ENCODE measurements at regions not wholly inside any gene's neighbourhood (a gene's known extent, or its start where the extent isn't known, plus 50 kb on each side); places are given as distances from the start of the nearest gene placed in this dataset.

DNA sequence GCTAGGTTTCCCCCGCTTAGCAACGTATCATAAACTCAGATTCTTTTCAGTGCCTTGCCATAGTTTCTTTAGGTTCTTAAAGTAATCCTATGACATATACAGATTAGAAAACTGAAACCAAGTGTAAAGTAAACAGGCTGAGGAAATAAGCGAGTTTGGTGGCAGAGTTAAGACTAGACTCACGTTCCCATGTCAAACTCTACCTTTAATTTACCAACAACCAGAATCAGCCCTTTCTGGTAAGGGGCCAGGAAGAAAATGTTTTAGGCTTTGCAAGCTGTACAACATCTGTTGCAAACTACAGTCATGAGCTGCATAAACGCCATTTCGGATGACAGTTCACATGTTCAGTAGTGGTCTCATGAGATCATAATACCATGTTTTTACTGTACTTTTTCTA, 128.0 kb upstream of the PRICKLE2 start:
- DNase-seq (ENCODE audit: low spot score): no peak

DNA sequence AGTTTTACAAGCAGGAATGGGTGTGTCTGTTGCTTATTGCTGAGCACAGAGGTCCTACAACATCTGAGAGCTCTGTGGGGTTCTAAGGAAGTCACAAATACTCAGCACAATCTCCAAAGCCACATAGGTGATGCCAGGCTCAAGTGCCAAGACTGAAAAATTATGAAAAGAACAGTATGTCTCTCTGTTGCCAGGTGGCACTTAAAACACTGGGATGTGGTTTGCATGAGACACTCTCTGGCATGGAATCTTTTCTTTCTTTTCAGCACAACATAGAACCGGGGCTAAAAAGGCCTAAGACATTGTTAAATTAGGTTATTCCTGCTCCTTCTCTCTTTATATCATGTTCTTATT, 127.3 kb upstream of the PRICKLE2 start:
- no peak for DNase-seq (ENCODE audit: low spot score)

DNA sequence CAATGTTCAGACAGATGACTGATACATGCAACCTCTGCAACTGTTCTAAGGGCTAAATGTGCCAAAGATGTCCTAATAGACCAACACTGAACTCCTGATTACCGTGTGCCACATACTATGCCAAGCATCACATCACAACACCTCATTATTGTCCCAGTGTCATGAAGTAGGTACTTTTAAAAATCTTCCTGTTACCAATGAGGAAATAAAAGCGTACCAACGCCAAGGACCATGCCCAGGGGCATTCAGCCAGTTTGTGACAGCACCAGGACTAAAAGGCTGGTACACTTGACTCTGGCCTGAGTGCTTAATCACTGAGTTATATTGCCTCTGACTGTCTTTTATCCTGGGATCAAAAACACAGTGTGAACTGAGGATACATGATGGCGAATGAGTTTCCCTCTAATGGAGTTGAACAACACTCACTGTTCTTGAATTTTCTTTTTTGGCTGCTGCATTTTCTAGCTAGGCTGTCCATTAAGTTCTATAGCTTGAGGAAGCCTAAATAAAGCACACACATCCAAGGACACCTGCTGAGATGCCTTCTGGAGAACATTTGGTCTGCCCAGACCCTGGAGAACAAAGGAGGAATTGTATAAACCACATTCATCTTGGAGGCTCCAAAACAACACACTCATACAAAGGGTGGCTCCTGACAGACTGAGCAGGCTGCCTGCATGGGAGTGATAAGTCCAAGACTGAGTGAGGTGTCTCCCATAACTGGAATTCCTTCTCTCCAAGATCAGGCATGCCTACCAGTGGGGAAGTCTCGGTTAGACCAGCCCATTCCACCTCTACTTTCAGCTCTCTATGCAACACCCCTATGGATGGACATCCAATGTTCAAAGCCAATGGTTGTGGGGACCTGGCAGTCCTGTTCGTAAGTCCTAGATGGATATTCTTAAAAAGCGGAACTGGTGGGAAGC, 126.7 kb upstream of the PRICKLE2 start:
- no peak for DNase-seq (ENCODE audit: low spot score)

DNA sequence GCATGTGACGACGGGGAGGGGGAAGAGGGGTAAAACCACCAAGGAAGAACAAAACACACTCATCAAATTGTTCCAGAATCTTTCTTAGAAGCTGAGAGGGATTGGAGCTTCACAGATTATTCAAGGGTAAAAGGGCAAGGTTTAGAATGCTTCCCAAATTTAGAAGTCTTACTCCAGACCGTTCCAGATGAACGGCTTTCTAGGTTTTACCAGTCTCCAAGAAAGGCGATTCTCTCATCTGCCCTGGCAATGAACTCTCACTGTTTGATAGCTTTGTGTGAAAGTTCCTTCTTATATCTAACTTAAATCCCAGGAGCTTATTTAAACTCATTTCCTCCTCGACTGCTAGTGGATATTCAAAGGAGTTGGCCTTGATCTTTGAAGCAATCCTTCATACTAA, 124.3 kb upstream of the PRICKLE2 start:
- DNase-seq (ENCODE audit: low spot score): no peak

DNA sequence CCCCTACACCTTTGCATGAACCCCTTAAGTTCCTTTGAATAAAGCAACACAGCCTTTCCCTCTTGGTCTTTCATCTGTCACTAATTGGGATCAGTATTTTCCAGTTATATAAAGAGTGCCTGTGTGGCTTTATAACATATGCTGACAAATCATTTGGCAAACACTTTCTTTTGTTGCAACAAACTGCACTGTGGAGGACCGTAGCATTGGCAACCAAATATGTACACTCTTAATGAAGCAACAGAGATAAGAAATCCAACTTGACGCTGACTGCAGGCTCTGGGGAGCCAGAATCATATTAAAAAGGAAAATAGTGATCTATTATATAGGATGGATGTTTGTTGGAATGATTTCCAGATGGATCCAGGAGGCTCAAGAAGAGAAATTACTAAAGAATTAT, 120.1 kb upstream of the PRICKLE2 start:
- no peak for DNase-seq (ENCODE audit: low spot score)

DNA sequence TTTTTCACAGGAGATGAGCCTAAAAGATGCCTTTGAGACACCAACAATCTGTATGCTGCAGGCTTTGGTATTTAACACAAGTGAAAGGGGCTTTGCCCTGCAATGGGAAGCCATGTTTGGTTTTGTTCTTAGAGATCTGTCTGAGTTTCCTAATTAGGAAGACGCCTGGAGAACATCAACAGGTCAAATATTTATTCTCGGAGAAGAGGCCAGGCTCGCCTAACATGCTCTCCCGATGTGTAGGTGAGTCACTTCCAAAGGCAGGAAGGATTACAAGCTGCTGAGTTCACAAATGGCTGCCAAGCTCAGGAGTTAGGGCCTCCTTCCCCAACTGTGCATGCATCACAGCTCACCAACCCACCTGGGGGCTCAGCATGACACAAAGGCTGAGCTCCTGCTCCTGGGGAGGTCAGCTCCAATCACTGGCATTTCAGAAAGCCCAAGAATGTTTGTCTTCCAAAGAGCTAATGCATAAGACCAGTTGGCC, 119.5 kb upstream of the PRICKLE2 start:
- no peak for DNase-seq (ENCODE audit: low spot score)

DNA sequence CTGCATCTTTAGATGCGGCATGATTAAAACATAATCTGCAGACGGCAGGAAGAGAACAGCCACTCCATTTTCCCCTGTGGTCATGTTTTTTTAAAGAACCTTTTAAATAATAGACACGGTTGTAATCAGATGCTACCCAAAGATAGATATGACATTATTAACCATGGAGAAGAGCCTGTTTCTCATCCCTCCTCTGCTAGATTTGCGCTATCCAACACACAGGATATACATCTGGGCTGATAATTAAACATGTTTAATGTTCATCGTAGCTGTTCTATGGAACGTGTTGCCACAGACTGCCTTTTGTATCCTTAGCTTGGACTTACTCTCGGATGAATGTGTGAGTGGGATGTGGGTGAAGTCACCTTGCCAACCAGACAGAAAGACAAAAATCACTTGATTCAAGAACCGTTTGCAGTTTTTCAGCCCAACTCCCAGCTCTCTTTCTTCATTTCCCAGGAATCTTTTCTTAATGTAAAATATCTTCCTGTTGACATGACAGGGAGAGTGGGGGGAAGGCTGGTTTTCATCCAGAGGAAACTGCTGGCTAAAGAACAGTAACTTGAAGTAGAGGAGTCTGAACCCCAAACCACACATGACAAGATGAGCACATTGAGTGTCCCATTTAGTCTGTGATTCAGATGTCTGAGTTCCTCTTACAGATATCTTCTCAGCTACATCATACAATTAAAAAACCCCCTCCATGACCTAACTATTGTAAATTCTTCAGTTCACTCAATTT, 118.6 kb upstream of the PRICKLE2 start:
- no peak for DNase-seq (ENCODE audit: low spot score)

DNA sequence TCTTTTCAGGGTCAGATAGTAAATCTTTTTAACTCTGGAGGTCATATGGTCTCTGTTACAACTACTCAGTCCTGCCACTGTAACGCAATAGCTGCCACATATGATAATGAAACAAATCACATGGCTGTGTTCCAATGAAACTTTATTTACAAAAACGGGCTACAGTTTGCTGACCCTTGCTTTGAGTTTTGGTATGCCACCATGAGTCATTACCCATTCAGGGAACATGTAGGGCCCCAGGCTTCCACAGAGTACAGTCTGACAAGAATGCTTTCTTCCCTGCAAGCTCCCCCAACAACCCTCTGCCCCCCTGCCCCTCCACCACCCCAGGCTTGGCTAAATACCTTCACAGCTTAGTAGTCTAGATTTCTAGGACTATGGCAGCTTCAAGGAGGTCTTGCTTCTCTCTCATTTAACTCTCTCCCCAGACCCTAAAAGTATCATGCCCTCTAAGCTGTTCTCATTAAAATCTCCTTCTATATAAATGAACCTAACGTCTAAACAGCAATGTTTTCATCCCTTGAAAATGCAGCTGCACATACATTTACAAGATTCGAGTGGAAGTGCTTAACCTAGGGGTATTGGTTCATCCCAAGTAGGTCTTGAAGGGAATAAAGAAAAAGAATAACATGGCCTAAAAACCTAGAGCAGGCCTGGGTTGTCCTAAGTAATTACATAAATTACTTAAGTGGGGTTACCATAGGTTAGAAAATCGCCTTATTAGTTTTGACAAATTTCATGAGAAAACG, 117.8 kb upstream of the PRICKLE2 start:
- DNase-seq (ENCODE audit: low spot score): no peak

DNA sequence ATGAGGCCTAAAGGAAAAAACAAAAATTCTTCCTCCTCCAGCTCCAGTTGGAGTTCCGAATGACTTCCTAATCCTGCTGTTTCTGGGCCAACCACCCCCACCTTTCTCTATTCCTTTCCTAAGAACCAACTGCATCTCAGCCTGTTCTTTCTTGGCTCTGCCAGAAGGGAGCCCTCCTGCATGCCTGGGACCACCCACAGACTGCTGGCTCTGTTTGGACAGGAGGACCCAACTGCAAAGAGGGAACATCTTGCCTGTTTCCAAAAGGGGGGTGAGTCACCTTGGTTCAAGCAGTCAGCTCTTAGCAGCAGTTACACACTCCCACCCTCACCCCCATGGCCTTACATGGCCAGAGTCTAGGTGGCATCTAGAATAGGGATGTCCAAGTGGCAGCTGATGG, 116.0 kb upstream of the PRICKLE2 start:
- DNase-seq (ENCODE audit: low spot score): no peak

DNA sequence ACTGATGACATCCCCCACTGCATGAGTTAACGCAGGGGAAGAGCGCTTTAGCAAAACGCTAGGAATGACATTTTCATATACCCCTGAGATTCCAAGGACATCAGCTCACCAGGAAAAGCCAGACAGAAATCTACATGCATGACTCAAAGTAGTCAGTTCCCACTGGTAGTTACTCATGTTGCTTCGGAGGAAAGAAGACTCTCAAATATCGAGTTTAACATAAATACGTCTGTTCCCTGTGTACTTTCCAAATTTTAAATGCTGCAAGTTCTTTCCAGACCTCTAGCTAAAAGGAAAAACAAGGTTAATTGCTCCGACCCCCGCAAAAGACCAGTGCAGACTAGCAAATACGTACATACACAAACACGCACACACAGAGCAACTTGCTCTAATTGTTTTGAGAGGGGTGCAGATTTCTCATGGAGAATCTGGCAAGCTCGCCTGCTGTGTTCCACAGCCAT, 115.4 kb upstream of the PRICKLE2 start:
- DNase-seq (ENCODE audit: low spot score): no peak

DNA sequence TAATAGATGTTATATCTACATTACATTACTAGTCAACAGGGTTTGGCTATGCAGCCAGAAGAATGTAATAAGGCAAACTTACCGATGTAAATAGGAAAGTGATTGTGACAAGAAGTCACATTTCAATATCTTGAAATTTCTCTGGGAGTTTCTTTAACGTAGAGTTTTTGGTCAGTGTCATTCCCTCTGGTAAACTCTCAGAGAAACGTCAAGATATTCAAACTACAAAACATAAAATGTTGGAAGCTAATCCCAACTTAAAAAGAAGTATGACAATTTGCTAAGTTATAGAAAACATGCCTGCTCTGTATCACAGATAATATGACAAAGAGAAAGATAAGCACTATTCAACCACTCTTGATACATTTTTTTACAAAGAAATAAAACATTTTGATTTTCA, 111.2 kb upstream of the PRICKLE2 start:
- no peak for DNase-seq (ENCODE audit: low spot score)

DNA sequence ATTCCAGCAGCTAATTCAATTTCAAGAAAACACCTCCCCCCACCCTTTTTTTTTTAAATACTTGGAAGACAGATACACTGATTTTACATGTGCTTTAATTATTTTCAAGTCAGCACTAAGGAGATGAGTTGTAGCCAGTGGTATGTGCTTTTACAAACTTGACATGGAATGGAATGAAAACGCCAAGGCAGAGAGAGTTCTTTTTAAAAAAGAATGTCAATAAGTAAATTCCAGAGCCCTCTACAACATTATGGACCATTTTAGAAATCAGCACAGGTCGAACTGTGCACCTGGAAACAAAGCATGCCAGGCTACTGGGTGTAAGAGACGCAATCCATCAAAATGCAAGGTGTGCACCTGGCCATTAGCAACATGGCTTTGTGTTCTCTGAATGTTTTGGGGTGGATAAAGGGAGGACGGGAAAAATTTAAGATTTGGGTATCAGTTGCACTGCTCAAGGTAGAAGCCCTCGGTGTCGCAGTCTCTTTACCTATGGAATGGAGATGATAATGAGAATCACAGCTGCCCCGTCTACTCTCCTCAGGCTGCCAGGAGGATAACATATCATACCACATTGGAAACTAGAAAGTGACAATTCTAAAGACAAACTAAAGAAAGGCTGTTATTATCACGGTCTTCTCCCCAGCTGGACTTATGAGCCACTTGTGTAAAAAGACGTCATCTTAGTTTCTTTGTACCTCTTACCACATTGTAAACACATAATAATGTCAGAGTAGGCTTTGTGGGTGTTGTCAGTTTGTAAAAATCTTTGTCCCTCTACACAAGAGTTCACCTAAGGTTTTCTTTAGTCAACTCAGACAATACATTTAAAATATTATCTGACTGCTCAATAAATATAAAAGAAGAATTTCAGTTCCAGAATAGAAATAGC, 107.4 kb upstream of the PRICKLE2 start:
- DNase-seq (ENCODE audit: low spot score): no peak

DNA sequence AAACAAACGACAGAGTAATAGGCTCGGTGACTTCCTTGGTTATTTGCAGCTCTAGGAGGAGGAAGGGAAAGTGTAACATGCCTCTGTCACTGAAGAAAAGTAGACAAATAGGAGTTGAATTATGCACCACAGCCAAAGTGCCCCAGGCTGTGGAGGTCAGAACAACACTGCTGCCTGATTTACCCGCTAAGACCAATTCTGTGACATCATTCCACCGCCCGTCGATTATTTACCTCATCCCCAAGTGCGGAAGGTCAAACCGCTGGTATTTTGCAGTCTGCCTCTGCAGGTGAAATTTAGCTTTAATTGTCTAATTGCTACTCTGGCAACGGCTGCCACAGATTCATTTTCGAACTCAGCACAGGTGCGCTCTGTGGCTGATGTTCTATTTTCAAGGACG, 106.3 kb upstream of the PRICKLE2 start:
- DNase-seq (ENCODE audit: low spot score): no peak

DNA sequence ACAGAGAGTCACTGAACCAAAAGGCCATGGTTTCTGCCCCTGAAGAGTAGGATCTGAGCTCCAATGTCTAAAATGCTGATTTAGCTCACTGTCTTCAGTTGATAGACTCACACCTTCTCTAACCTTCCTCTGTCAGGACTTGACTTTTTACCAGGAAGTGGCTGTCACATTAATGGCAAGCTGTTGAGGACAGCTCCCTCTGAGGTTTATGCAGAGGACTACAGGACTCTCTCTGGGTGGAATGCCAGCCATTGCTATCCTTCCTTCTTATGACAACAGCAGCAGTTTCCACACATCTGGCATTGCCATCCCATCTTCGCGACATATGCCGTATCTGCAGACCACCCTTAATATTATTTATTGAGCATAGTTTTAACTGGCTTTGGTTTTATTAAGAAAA, 103.8 kb upstream of the PRICKLE2 start:
- no peak for DNase-seq (ENCODE audit: low spot score)

DNA sequence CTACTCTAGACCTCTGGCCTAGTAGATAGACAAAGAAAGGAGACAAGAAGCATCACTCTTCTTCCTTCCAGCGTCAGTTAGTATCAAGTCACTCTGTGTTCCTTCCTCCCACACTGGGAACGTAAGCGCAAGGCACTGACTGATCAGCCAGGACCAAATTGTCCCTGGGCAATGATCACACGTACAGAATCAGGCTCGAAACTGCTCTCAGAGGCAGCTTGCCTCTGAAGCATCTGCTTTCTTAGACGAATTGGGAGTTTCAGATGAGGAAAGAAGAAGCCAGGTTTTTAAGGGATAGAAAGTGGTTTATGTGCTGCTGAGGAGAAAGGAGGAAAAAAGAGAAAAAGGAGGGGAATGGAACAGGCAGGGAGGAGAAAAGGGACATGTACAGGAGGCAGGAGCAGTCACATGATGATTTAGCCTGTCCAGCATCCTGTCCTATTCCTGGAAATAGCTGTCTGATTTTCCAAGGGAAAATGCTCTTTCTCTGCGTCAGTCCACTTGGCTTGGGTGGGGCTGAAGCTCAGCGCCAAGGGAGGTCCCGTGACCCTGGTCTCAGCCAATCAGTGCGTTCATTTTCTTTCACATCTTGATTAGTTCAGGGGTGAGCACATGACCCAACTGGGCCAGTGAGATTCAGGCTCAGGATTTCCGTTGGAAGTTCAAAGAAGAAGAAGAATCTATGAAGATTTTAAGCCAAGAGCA, 102.0 kb upstream of the PRICKLE2 start:
- DNase-seq (ENCODE audit: low spot score): peak; percentile 1

DNA sequence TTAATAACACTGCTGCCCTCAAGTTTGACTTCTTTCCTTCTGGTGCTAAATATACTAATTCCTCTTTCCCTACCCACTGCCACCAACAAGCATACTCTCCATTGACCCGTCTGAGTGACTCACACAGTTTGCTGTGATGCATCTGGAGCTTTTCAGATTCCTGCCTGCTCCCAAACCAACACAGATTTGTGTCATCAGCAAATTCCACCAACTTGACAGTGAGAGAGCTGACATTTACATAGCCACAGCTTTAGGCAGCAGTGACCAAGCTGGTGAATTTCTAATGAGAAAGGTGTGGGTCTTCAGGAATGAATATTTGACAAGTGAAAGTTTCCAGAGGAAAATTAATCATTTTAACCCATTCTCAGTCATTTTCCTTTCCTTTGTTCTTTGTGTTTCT, 96.5 kb upstream of the PRICKLE2 start:
- DNase-seq (ENCODE audit: low spot score): no peak

DNA sequence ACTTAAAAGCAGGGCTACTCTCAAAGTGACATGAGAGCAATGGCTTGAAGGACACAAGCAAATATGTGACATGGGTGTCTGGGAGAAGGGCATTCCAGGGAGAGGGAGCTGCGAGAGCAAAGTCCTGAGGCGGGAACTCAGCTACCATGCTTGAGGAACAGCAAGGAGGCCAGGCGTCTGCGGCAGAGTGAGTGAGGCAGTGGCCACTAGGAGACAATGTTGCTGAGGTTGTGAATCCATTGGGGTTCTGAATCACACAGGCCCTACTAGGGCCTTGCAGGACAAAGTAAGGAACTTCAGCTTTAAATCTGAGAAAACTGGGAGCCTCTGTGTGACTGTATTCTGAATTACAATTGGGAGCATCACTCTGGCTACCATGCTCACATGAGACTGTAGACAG, 94.1 kb upstream of the PRICKLE2 start:
- DNase-seq (ENCODE audit: low spot score): no peak

DNA sequence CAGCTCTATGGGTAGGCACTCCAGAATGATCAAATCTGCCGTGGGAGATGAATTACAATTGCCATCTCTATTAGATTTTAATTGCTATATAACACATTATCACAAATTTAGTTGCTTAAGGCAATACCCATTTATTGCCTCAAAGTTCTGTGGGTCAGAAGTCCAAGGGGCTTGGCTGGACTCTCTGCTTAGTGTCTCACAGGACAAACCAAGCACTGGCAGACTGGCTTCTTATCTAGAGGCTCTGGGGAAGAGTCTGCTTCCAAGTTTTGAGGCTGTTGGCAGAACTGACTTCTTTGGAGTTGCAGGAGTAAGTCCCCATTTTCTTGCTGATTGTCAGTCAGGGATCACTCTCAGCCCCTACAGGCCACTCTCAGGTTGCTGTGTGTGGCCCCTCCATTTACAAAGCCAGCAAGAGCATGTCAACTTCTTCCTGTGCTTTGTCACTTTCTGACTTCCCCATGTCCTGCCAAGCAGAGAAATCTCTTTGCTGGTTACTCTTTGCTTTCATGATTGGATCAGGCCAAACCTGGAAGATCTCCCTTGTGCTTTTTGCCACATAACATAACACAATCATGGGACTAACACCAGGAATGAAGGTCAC, 93.5 kb upstream of the PRICKLE2 start:
- DNase-seq (ENCODE audit: low spot score): no peak

DNA sequence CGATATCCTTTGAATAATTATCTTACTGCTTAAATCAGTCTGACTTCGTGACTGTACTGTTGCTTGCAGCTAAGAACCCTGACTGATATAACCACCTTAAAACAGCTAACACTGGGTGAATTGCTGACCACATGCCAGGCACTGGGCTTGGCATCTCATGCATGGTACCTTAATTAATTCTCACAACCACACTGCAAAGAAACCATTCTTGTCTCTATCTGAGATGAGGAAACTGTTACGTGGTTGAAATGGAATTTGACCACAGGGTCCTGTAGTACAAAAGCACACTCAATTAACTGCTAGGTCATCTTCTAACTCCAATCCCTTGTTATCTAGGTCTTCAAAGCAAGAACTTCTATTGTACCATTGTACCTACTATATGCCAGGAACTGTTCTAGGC, 92.7 kb upstream of the PRICKLE2 start:
- no peak for DNase-seq (ENCODE audit: low spot score)

DNA sequence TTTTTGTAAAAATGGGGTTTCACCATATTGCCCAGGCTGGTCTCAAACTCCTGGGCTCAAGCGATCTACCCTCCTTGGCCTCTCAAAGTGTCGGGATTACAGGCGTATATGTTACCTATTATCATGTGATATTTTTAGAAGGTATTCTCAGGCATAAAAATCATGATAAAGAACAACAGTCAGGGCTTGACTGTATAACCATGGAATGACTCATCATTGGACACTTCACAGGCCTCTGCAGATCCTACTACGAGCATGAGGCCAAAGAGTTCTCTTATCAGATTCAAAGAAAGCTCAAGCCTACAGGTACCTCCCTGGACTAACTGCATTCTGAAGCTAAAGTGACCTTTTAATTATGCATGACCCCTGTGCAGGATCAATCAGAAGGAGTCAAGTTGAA, 91.7 kb upstream of the PRICKLE2 start:
- no peak for DNase-seq (ENCODE audit: low spot score)
